ENCODE measurements at regions not wholly inside any gene's neighbourhood (a gene's known extent, or its start where the extent isn't known, plus 50 kb on each side); places are given as distances from the start of the nearest gene placed in this dataset.
"Not testable (repeated sequence)": the region's sequence is repeated elsewhere in the genome, so short reads cannot be mapped to it uniquely, and the experiment has no call there.

DNA sequence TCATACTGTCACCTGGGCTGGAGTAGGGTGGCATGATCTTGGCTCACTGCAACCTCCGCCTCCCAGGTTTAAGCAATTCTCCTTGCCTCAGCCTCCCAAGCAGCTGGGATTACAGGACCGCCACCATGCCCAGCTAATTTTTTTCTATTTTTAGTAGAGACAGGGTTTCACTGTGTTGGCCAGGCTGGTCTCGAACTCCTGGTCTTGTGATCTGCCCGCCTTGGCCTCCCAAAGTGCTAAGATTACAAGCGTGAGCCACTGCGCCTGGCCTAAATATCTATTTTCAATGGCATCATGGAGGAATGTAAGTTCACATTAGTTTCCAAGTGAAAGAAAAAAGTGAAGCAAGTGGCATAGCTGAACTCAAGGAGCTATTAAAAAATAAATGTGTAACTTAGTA, 74.8 kb upstream of the EDEM3 start:
- H3K56ac ChIP-seq (replicated peaks; ENCODE audit: insufficient read length, low read depth, low read length); H2BK120ac ChIP-seq (replicated peaks; ENCODE audit: low read depth, low read length); H4K20me1 ChIP-seq (replicated peaks in 1 of 2; ENCODE audit: control insufficient read depth in 1 of 2, insufficient read depth in 2 of 2, low read length in 2 of 2); H3K4me3 ChIP-seq (ENCODE audit: extremely low read depth in 1 of 4, insufficient read depth in 2 of 4, low read depth in 3 of 4, low read length in 4 of 4); H3K4me1 ChIP-seq (replicated peaks in 1 of 4; ENCODE audit: control insufficient read depth in 3 of 4, insufficient read depth in 4 of 4, low read length in 3 of 4); H3K18ac ChIP-seq (ENCODE audit: extremely low read depth, low read length); H2BK15ac ChIP-seq (ENCODE audit: low read length); H3K9ac ChIP-seq (replicated peaks in 1 of 4; ENCODE audit: extremely low read depth in 1 of 4, low read depth in 3 of 4, low read length in 3 of 4); H3K14ac ChIP-seq (ENCODE audit: insufficient read length); H3K79me1 ChIP-seq (ENCODE audit: low read depth, low read length); H4K8ac ChIP-seq (ENCODE audit: extremely low read depth, insufficient read depth, low read length); H3K27ac ChIP-seq (ENCODE audit: low read depth, low read length); FAIRE-seq; H2AK5ac ChIP-seq (ENCODE audit: low read depth, low read length); DNase-seq (ENCODE audit: low read depth in 1 of 2, low spot score in 2 of 2); H3K23ac ChIP-seq (ENCODE audit: insufficient read length); H2BK12ac ChIP-seq (ENCODE audit: low read depth, low read length); H3K4me2 ChIP-seq (ENCODE audit: insufficient read depth in 1 of 2, low read depth in 2 of 2, low read length in 2 of 2); H3K9me3 ChIP-seq (ENCODE audit: insufficient read depth in 2 of 2, low read depth in 1 of 2, low read length in 1 of 2); H3K79me2 ChIP-seq (ENCODE audit: control insufficient read depth in 1 of 2, insufficient read depth in 2 of 2, low read length in 2 of 2); H2BK5ac ChIP-seq (ENCODE audit: low read depth, low read length); H3K4ac ChIP-seq (replicated peaks; ENCODE audit: insufficient read length, low read depth, low read length); H3K27me3 ChIP-seq (replicated peaks in 1 of 4; ENCODE audit: control insufficient read depth in 3 of 4, extremely low read depth in 1 of 4, insufficient read depth in 3 of 4, low read length in 3 of 4); H3K36me3 ChIP-seq (ENCODE audit: control insufficient read depth in 2 of 4, insufficient read depth in 4 of 4, low read length in 3 of 4); H3K23me2 ChIP-seq (ENCODE audit: low read depth, low read length); H2AFZ ChIP-seq (ENCODE audit: low read length); H2BK20ac ChIP-seq (ENCODE audit: low read length); H4K5ac ChIP-seq (ENCODE audit: insufficient read length, low read depth, low read length); POLR2A ChIA-PET (ENCODE audit: partially characterized antibody); H4K91ac ChIP-seq (replicated peaks; ENCODE audit: insufficient read length, low read length): not testable (repeated sequence)
- CTCF ChIA-PET (ENCODE audit: partially characterized antibody), result interaction anchor here (1.0 to 1.6 kb wide), 2 partner anchors 10 to 12 kb away, joined by 3 to 6 read pairs; no protein-coding TSS in a partner anchor
- WGBS, 2 experiments (ENCODE audit: extremely low coverage in 1 of 2, insufficient coverage in 1 of 2, insufficient read length in 1 of 2, insufficient replicate concordance in 2 of 2, low coverage in 1 of 2, low lambda C conversion rate in 2 of 2, missing lambda C conversion rate in 1 of 2), result 98% methylated on average over 6 of the region's 6 CpGs; no CpG with 5 or more reads in 1 of the 2 experiments
